GM19463 (cell line): ENCODE measurements at regions not wholly inside any gene's neighbourhood (a gene's known extent, or its start where the extent isn't known, plus 50 kb on each side); places are given as distances from the start of the nearest gene placed in this dataset.
A peak's percentile ranks its signal among the peaks of the same experiment; 100 is the strongest.
"Not testable (repeated sequence)": the region's sequence is repeated elsewhere in the genome, so short reads cannot be mapped to it uniquely, and the experiment has no call there.

ENCODE experiments used
- ATAC-seq: cut with Tn5 transposase; IDR thresholded peaks from one replicate; pipeline ENCODE4 v1.9.1; 2021; ENCODE audit warnings: mild to moderate bottlenecking, moderate library complexity; ENCODE audit not compliant: unreplicated experiment

GRCh38 chr5:93933269-93933668, 191.9 kb upstream of the POU5F2 start:
- ATAC-seq: not testable (repeated sequence)

- ATAC-seq: no peak
Observed at GRCh38 chr5:93930098-93930497, 188.7 kb upstream of the POU5F2 start.

DNA sequence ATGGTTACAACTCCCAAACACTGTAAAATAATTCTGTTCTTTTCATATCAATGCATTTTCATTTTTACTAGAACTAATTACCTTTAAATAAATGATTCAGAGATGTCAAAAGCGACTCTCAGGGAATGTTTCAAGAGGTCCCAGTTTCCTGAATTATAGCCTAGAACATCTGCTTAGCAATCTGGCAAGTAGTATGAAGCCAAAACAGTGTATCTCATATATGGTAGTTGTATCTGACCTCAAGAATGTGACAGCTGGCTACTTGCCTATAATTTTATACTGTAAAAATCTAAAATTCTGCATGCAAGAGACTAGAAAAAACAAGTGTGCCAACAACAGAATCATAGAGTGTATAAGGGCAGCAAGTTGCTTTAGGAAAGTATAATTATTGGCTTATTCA, 187.7 kb upstream of the POU5F2 start:
- ATAC-seq: no peak

GRCh38 chr5:93926831-93927620, 185.6 kb upstream of the POU5F2 start:
- no peak for ATAC-seq

GRCh38 chr5:93925321-93925720, 183.9 kb upstream of the POU5F2 start:
- ATAC-seq: no peak

- no peak for ATAC-seq
Observed at GRCh38 chr5:93924628-93925027, 183.2 kb upstream of the POU5F2 start.

GRCh38 chr5:93922551-93922950, 181.2 kb upstream of the POU5F2 start:
- no peak for ATAC-seq

DNA sequence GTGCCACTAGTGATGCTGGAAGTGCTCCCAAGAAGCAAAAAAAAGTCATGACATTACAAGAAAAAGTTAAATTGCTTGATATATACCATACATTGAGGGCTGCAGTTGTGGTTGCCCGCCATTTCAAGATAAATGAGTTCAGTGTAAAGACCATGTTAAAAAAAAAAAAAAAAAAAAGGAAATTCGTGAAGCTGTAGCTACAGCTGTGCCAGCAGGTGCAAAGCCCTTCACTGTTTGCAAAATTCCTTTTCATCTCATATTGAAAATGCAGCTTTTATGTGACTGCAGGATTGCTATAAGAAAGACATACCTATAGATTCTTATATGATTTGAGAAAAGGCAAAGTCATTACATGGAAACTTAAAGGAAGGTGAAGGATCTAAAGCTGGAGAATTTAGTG, 179.6 kb upstream of the POU5F2 start:
- ATAC-seq: no peak

GRCh38 chr5:93916872-93917271, 175.5 kb upstream of the POU5F2 start:
- ATAC-seq: no peak

- no peak for ATAC-seq
Observed at GRCh38 chr5:93915142-93915553, 173.7 kb upstream of the POU5F2 start.

GRCh38 chr5:93911609-93912008, 170.2 kb upstream of the POU5F2 start:
- ATAC-seq: no peak

- no peak for ATAC-seq
Observed at GRCh38 chr5:93909356-93909755, 168.0 kb upstream of the POU5F2 start.

- ATAC-seq: no peak
Observed at GRCh38 chr5:93904917-93905316, 163.5 kb upstream of the POU5F2 start.

GRCh38 chr5:93902288-93902687, 160.9 kb upstream of the POU5F2 start:
- no peak for ATAC-seq

- peak; percentile 85 for ATAC-seq
Observed at GRCh38 chr5:93899026-93899600, 157.7 kb upstream of the POU5F2 start.

DNA sequence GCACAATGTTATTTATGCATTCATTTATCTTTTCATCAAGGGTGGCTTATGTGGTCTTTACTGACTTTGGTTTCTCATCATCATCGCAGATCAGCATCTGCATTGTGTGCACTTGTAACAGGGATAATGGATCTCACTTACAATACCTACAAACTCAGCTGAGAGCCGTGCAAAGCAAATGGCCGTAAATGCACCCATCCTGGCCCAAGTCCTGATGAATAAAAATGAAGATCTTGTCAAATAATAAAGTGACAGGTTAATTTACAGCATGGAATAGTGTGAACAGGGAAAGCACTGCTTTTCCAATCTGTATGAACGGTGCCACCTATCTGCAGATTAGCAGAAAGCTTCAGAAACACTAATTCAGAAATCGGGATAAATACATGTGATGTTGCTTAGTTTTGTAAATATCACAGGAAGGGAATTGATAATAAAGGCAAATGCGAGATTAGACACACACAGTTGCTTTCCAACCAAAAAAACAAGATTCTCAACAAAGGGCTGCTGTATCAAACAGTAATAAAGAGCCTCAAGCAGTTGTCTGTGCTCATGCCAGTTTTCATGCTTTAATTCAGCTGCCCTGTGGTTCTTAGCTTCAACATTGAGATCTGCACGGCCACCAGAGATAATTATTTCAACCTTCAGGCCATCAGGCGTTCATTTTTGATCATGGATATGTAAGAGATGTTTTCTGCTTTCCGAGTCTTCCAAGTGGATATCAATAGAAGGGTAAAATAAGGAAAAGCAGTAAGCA, 153.4 kb upstream of the POU5F2 start:
- ATAC-seq: no peak

- no peak for ATAC-seq
Observed at GRCh38 chr5:93893075-93893474, 151.7 kb upstream of the POU5F2 start.

DNA sequence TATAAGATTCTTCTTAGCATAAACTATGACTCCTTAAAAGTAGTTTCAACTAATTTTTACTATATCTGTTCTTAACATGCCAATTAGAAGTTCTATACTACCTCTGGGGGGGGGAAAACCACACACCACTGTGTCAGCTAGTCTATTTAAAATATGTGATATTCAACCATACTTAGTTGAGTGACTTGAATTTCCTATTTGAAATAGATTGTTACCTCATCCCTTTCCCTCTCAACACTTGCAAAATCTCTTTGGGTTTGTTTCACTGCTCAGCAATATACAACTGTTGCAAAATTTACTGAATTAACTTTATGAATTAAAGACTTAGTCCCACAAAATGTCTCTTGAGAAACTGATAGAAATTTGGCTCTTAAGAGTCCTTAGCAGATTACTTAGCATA, 151.1 kb upstream of the POU5F2 start:
- ATAC-seq: no peak

DNA sequence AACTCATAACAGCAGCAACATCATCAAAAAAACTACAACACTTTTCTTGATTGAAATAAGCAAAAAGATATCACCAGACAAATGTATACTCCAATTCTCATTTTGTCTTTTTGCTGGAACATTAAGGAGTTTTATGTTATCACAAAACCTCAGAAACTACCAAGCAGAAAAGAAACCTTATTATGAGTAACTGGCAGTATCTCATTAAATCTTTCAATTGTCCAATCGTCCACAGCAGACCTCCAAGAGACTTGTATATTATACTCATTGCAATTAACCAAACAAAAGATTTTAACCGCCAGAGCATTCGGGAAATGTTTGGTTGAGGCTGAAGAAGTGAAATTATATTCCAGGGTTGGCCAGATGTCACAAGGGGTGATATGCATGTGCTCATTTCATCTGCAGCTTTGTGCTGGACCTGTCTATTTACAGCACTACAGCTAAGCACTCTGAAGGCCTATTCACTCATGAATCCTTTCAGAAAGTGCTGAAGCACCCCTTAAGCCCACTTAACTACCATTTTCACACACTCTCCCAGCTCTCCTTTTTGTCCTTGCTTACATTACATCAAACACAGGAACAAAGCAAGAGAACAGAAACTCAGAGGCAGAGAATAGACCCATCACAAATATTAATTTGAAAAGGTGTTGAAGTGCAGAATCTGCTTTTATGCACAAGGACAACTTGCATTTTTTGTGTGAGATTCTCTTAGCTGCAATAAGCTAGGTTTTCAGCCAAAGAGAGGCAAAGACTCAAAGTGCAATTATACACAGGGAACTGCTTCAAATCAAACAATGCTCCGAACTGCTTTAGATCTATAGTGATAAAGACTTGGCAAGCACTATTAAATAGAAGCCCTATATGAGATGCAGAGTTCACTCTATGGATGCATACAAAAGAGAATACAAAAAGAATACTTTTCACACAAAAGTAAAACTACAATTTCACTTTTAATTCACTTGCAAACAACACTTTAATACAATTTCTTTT, 150.4 kb upstream of the POU5F2 start:
- no peak for ATAC-seq

DNA sequence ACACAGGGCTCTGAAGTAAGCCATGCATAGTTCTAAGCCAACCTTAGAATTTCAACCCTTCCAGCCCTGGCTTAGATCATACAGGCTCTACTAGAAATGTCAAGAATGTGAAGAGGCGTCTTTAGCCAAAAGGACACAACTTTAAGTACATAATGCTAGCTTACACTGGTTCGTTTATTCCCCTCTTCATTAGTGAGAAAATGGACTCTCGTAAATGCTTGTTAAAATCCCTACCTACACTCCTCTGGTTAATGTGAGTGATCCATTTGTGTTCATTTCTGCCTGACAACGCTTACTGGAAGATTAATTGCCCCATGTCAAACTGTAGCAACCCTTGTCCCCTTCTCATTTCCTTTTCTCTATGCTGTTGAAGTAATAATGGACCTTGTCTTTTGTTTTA, 149.3 kb upstream of the POU5F2 start:
- ATAC-seq: no peak

DNA sequence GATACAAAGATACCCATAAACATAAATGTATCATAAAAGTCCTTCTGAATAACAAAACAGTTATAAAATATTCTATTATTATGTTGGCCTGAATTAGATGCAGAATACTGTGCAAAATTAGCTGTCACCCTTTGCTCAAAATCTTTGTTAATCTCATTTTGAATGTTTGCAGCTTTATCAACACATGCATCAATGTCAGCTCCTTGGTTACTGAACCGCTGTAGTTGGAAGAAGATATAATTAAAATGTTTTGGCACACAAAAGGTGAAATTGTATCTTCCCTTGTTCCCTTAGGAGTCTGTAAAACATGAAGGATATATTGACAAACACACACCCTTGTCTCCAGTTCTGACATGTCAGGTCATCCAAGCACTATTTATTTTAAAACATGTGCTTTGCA, 146.3 kb upstream of the POU5F2 start:
- no peak for ATAC-seq
